Epithelial cell of proximal tubule (primary cell): ENCODE measurements at regions not wholly inside any gene's neighbourhood (a gene's known extent, or its start where the extent isn't known, plus 50 kb on each side); places are given as distances from the start of the nearest gene placed in this dataset.

Experiments used
- DNase-seq: peaks from one replicate; pipeline ENCODE4 v3.0.0-alpha.2; 2011; ENCODE audit warnings: low read depth
- H3K4me3 ChIP-seq: 2 replicates; pipeline ENCODE4 v1.5.1; 2011; ENCODE audit warnings: low read depth, mild to moderate bottlenecking, low read length
- CTCF ChIP-seq: conservative IDR thresholded peaks from 2 replicates; pipeline ENCODE4 v1.5.1; 2012; ENCODE audit warnings: low read depth, mild to moderate bottlenecking, low read length

GRCh38 chr16:80029761-80030481 lies 429.4 kb upstream of the MAF start:
- DNase-seq: peak; percentile 46
- H3K4me3 ChIP-seq: no peak overlapping the region
- no peak for TF ChIP-seq CTCF

GRCh38 chr16:80029381-80029630 lies 428.8 kb upstream of the MAF start:
- H3K4me3 ChIP-seq: no peak overlapping the region
- no peak for TF ChIP-seq CTCF
- DNase-seq: no peak

- no peak for DNase-seq
- TF ChIP-seq CTCF: no peak
- no peak overlapping the region for H3K4me3 ChIP-seq
Observed at GRCh38 chr16:80028581-80029380, 428.2 kb upstream of the MAF start.

- no peak overlapping the region for H3K4me3 ChIP-seq
- TF ChIP-seq CTCF: no peak
- DNase-seq: peak; percentile 86
Observed at GRCh38 chr16:80027007-80027965, 426.7 kb upstream of the MAF start.

GRCh38 chr16:80025236-80025635 lies 424.7 kb upstream of the MAF start:
- no peak for DNase-seq
- no peak for TF ChIP-seq CTCF
- no peak overlapping the region for H3K4me3 ChIP-seq

GRCh38 chr16:80024443-80024842 lies 423.9 kb upstream of the MAF start:
- no peak overlapping the region for H3K4me3 ChIP-seq
- TF ChIP-seq CTCF: no peak
- no peak for DNase-seq
